Progenitor cell of endocrine pancreas (in vitro differentiated cells): ENCODE measurements at regions not wholly inside any gene's neighbourhood (a gene's known extent, or its start where the extent isn't known, plus 50 kb on each side); places are given as distances from the start of the nearest gene placed in this dataset.

Experiments used
- DNase-seq: peaks from one replicate; pipeline ENCODE4 v3.0.0; 2021; ENCODE audit warnings: low spot score; ENCODE audit not compliant: unreplicated experiment
- H3K27ac Mint-ChIP-seq: 2 replicates; pipeline ENCODE4 v1.8.0; 2021; ENCODE audit warnings: mild to moderate bottlenecking, moderate library complexity, mixed read lengths
- H3K27me3 Mint-ChIP-seq: 2 replicates; pipeline ENCODE4 v1.8.0; 2021; ENCODE audit warnings: mixed read lengths
- H3K36me3 Mint-ChIP-seq: 2 replicates; pipeline ENCODE4 v1.8.0; 2022; ENCODE audit warnings: mixed read lengths; ENCODE audit not compliant: insufficient read depth
- H3K4me1 Mint-ChIP-seq: 2 replicates; pipeline ENCODE4 v1.8.0; 2021; ENCODE audit warnings: low read depth, mixed read lengths
- H3K4me3 Mint-ChIP-seq: 2 replicates; pipeline ENCODE4 v1.8.0; 2021; ENCODE audit warnings: low read depth, mild to moderate bottlenecking, moderate library complexity, mixed read lengths
- H3K9me3 Mint-ChIP-seq: 2 replicates; pipeline ENCODE4 v1.8.0; 2021; ENCODE audit warnings: low read depth, mixed read lengths
- CTCF ChIP-seq: fragments of 200-600 bp; sonication (generic); IDR thresholded peaks from one replicate; pipeline ENCODE4 v1.5.0; 2021; ENCODE audit warnings: antibody characterized with exemption, mild to moderate bottlenecking; ENCODE audit not compliant: unreplicated experiment

GRCh38 chr1:82923931-82924330 is 1075.0 kb downstream of the TTLL7 start:
- Mint-ChIP-seq H3K9me3 (no peaks in the 10 kb centered on the region), H3K36me3 (no peaks in the 10 kb centered on the region), H3K4me1 (peaks cover 23% of the 10 kb centered on the region), H3K4me3 (no peak overlapping the region), H3K27ac (no peak overlapping the region), H3K27me3 (no peaks in the 10 kb centered on the region)
- no peak for TF ChIP-seq CTCF
- no peak for DNase-seq

GRCh38 chr1:82921759-82922158 is 1077.2 kb downstream of the TTLL7 start:
- H3K9me3 Mint-ChIP-seq = no peaks in the 10 kb centered on the region
- H3K4me3 Mint-ChIP-seq = no peak overlapping the region
- peaks cover 14% of the 10 kb centered on the region for H3K4me1 Mint-ChIP-seq
- no peak for DNase-seq
- no peaks in the 10 kb centered on the region for H3K36me3 Mint-ChIP-seq
- H3K27ac Mint-ChIP-seq = no peak overlapping the region
- TF ChIP-seq CTCF = no peak
- H3K27me3 Mint-ChIP-seq = no peaks in the 10 kb centered on the region

- TF ChIP-seq CTCF = no peak
- H3K27ac Mint-ChIP-seq = peak overlapping the region; percentile 5
Measured at GRCh38 chr1:82920418-82921248, 1078.3 kb downstream of the TTLL7 start.

GRCh38 chr1:82919837-82920236 is 1079.1 kb downstream of the TTLL7 start:
- Mint-ChIP-seq H3K36me3 (no peaks in the 10 kb centered on the region), H3K27me3 (no peaks in the 10 kb centered on the region), H3K9me3 (no peaks in the 10 kb centered on the region), H3K4me1 (peaks cover 14% of the 10 kb centered on the region), H3K4me3 (no peak overlapping the region), H3K27ac (peak overlapping the region; percentile 33)
- no peak for TF ChIP-seq CTCF
- DNase-seq = no peak

More at GRCh38 chr1:82920418-82921248, 1078.3 kb downstream of the TTLL7 start:
- Mint-ChIP-seq H3K9me3 (no peaks in the 10 kb centered on the region), H3K4me1 (peaks cover 14% of the 10 kb centered on the region), H3K4me3 (no peak overlapping the region), H3K36me3 (no peaks in the 10 kb centered on the region), H3K27me3 (no peaks in the 10 kb centered on the region)
- no peak for DNase-seq

GRCh38 chr1:82907313-82907712 is 1091.6 kb downstream of the TTLL7 start:
- Mint-ChIP-seq H3K27ac (no peak overlapping the region), H3K27me3 (no peaks in the 10 kb centered on the region), H3K4me3 (no peak overlapping the region), H3K4me1 (no peaks in the 10 kb centered on the region), H3K36me3 (no peaks in the 10 kb centered on the region), H3K9me3 (no peaks in the 10 kb centered on the region)
- DNase-seq = no peak
- no peak for TF ChIP-seq CTCF
